ENCODE measurements at regions not wholly inside any gene's neighbourhood (a gene's known extent, or its start where the extent isn't known, plus 50 kb on each side); places are given as distances from the start of the nearest gene placed in this dataset.

DNA sequence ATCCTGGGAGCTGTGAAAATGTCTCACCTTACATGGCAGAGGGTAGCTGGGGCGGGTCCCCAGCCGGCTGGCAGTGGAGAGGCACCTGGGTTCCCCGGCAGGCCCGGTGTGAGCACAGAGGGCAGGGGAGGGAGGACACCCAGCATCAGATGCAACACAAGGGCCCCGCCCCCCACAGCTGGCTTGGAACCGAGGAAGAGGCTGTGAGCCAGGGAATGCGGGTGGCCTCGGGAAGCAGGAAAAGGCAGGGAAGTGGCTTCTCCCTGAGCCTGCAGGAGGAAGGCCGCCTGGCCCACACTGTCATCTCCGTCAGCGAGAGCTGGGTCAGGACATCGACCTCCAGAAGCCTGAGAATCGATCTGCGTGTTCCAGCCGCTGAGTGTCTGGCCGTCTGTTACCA is 87.3 kb downstream of the SIK1 start:
- Mint-ChIP-seq H3K27ac (peak overlapping the region; percentile 80), H3K4me3 (no peak overlapping the region), H3K4me1 (peaks cover 26% of the 10 kb centered on the region), H3K27me3 (peaks cover 4% of the 10 kb centered on the region), H3K9me3 (ENCODE audit: insufficient read depth) (no peaks in the 10 kb centered on the region)
- Histone ChIP-seq H2AFZ (ENCODE audit: insufficient read depth, low read depth, low read length, poor library complexity, severe bottlenecking) (no peak overlapping the region), H3K9me3 (ENCODE audit: control extremely low read depth in 1 of 3, control insufficient read depth in 2 of 3, insufficient read depth in 1 of 3, low read length in 2 of 3) (peaks cover 0 to 5% (median 0%) of the 10 kb centered on the region in 3 donors), H3K4me2 (replicated peaks; ENCODE audit: low read depth, low read length, poor library complexity, severe bottlenecking) (no peak overlapping the region), H3K79me2 (ENCODE audit: control insufficient read depth, insufficient read depth, low read length) (no peaks in the 10 kb centered on the region), H3K4me3 (ENCODE audit: control extremely low read depth in 1 of 5, extremely low read depth in 1 of 5, insufficient read depth in 1 of 5, low read depth in 2 of 5, low read length in 4 of 5) (no peak overlapping the region), H3K27ac (ENCODE audit: low read length in 2 of 2) (no peak overlapping the region), H3K27me3 (replicated peaks in 1 of 4; ENCODE audit: control extremely low read depth in 1 of 4, control insufficient read depth in 3 of 4, insufficient read depth in 4 of 4, low read length in 3 of 4) (no peaks in the 10 kb centered on the region), H3K9ac (ENCODE audit: low read length) (no peak overlapping the region), H3K36me3 (replicated peaks in 1 of 2; ENCODE audit: control extremely low read depth in 1 of 2, control insufficient read depth in 1 of 2, extremely low read depth in 1 of 2, insufficient read depth in 2 of 2, low read length in 1 of 2) (no peaks in the 10 kb centered on the region), H4K20me1 (ENCODE audit: control insufficient read depth, insufficient read depth, low read length, poor library complexity, severe bottlenecking) (no peaks in the 10 kb centered on the region), H3K4me1 (ENCODE audit: control insufficient read depth in 2 of 2, insufficient read depth in 2 of 2, low read length in 2 of 2) (peaks cover 21 to 23% of the 10 kb centered on the region in 2 donors)
- 92% methylated on average over 16 of the region's 16 CpGs for WGBS (ENCODE audit: insufficient coverage)
- ChIA-PET POLR2A (no interaction called here), CTCF (no interaction called here)
- intact Hi-C loops (cut with micrococcal nuclease) = no loop called here
- no peak for TF ChIP-seq EZH2 (IDR thresholded peaks at IDR 0.05; ENCODE audit: borderline replicate concordance, insufficient read depth, low read depth, low read length, poor library complexity, severe bottlenecking)
- TF ChIP-seq, protein P1, sequence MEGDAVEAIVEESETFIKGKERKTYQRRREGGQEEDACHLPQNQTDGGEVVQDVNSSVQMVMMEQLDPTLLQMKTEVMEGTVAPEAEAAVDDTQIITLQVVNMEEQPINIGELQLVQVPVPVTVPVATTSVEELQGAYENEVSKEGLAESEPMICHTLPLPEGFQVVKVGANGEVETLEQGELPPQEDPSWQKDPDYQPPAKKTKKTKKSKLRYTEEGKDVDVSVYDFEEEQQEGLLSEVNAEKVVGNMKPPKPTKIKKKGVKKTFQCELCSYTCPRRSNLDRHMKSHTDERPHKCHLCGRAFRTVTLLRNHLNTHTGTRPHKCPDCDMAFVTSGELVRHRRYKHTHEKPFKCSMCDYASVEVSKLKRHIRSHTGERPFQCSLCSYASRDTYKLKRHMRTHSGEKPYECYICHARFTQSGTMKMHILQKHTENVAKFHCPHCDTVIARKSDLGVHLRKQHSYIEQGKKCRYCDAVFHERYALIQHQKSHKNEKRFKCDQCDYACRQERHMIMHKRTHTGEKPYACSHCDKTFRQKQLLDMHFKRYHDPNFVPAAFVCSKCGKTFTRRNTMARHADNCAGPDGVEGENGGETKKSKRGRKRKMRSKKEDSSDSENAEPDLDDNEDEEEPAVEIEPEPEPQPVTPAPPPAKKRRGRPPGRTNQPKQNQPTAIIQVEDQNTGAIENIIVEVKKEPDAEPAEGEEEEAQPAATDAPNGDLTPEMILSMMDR (IDR thresholded peaks at IDR 0.05) = no peak
- DNase-seq = no peak
- no peak for ATAC-seq (ENCODE audit: low read depth)

DNA sequence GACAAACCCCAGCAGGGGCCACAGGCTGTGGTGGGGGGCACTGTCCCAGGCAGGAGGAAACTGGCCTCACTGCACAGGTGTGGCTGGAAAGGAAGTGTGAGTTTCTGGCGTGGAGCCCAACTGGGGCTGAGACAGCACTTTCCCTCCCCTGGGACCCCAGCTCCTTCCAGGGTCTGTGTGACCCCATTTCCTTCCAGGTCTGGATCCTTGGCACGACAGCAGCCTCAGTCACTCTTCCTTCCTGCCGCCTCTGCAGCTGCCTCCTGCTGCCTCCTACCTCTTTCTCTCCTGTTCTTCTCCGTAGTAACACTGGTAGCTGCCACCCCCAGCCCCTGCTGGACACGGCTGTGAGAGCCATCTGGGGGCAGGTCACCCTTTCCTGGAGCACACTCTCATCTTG is 88.0 kb downstream of the SIK1 start:
- Mint-ChIP-seq H3K27me3 (peaks cover 4% of the 10 kb centered on the region), H3K4me3 (no peak overlapping the region), H3K27ac (peak overlapping the region; percentile 80), H3K9me3 (ENCODE audit: insufficient read depth) (no peaks in the 10 kb centered on the region), H3K4me1 (peaks cover 29% of the 10 kb centered on the region)
- DNase-seq (no peak), ATAC-seq (ENCODE audit: low read depth) (no peak)
- CTCF ChIA-PET = no interaction called here
- 13% methylated on average over 5 of the region's 5 CpGs for WGBS (ENCODE audit: insufficient coverage)
- Histone ChIP-seq H3K9ac (ENCODE audit: low read length) (no peak overlapping the region), H2AFZ (ENCODE audit: insufficient read depth, low read depth, low read length, poor library complexity, severe bottlenecking) (no peak overlapping the region), H3K4me1 (ENCODE audit: control insufficient read depth in 2 of 2, insufficient read depth in 2 of 2, low read length in 2 of 2) (peaks cover 21 to 23% of the 10 kb centered on the region in 2 donors), H3K9me3 (ENCODE audit: control extremely low read depth in 1 of 3, control insufficient read depth in 2 of 3, insufficient read depth in 1 of 3, low read length in 2 of 3) (peaks cover 0 to 5% (median 0%) of the 10 kb centered on the region in 3 donors), H3K4me3 (ENCODE audit: control extremely low read depth in 1 of 5, extremely low read depth in 1 of 5, insufficient read depth in 1 of 5, low read depth in 2 of 5, low read length in 4 of 5) (no peak overlapping the region), H3K79me2 (ENCODE audit: control insufficient read depth, insufficient read depth, low read length) (no peaks in the 10 kb centered on the region), H3K27ac (ENCODE audit: low read length in 2 of 2) (no peak overlapping the region), H4K20me1 (ENCODE audit: control insufficient read depth, insufficient read depth, low read length, poor library complexity, severe bottlenecking) (no peaks in the 10 kb centered on the region), H3K36me3 (replicated peaks in 1 of 2; ENCODE audit: control extremely low read depth in 1 of 2, control insufficient read depth in 1 of 2, extremely low read depth in 1 of 2, insufficient read depth in 2 of 2, low read length in 1 of 2) (no peaks in the 10 kb centered on the region), H3K27me3 (replicated peaks in 1 of 4; ENCODE audit: control extremely low read depth in 1 of 4, control insufficient read depth in 3 of 4, insufficient read depth in 4 of 4, low read length in 3 of 4) (no peaks in the 10 kb centered on the region), H3K4me2 (replicated peaks; ENCODE audit: low read depth, low read length, poor library complexity, severe bottlenecking) (peak overlapping the region; percentile 37)
- no peak for TF ChIP-seq EZH2 (IDR thresholded peaks at IDR 0.05; ENCODE audit: borderline replicate concordance, insufficient read depth, low read depth, low read length, poor library complexity, severe bottlenecking)
- TF ChIP-seq, protein P1 (IDR thresholded peaks at IDR 0.05) = no peak
- POLR2A ChIA-PET = no interaction called here
- intact Hi-C loops (cut with micrococcal nuclease) = no loop called here

All from B cell (primary cell).